Left lung (tissue), 4 donors: ENCODE measurements at regions not wholly inside any gene's neighbourhood (a gene's known extent, or its start where the extent isn't known, plus 50 kb on each side); places are given as distances from the start of the nearest gene placed in this dataset.

Source experiments
- ATAC-seq: fragments of 200-7000 bp; cut with Tn5 transposase; one replicate; pipeline ENCODE4 v1.9.1; 2020; ENCODE audit warnings: moderate library complexity
- DNase-seq, 4 donors: peaks; one replicate each; pipeline ENCODE4 v3.0.0-alpha.2; 2013 to 2020
- H3K27ac ChIP-seq, 2 donors: fragments of 200-600 bp; sonication (generic) in 1 of 2; one replicate each; pipeline versions ENCODE4 v1.5.0 to v1.8.0; 2020 to 2021
- H3K27me3 ChIP-seq, 2 donors: fragments of 200-600 bp; sonication (generic) in 1 of 2; one replicate each; pipeline versions ENCODE4 v1.5.0 to v1.8.0; 2020 to 2021
- H3K36me3 ChIP-seq, 2 donors: fragments of 200-600 bp; sonication (generic) in 1 of 2; one replicate each; pipeline versions ENCODE4 v1.5.0 to v1.8.0; 2020 to 2021
- H3K4me1 ChIP-seq, 2 donors: fragments of 200-600 bp; one replicate each; pipeline ENCODE4 v1.8.0; 2021
- H3K4me3 ChIP-seq, 2 donors: fragments of 200-600 bp; sonication (generic) in 1 of 2; one replicate each; pipeline versions ENCODE4 v1.5.0 to v1.8.0; 2020 to 2021; ENCODE audit warnings: mild to moderate bottlenecking in 1 of 2
- H3K9me3 ChIP-seq, 2 donors: fragments of 200-600 bp; sonication (generic) in 1 of 2; one replicate each; pipeline versions ENCODE4 v1.5.0 to v1.8.0; 2020 to 2021
- intact Hi-C, 2 donors: fragments of 100-400 bp; cut with DNase I; formaldehyde crosslinking; loops; one replicate each; pipeline versions ENCODE4 v1.11.2 to v1.14.2; 2022
- TF ChIP-seq, protein P1 (sequence below), 2 donors: fragments of 200-600 bp; sonication (generic) in 1 of 2; IDR thresholded peaks; one replicate each; pipeline versions ENCODE4 v1.5.0 to v1.8.0; 2021; ENCODE audit warnings: antibody characterized with exemption in 2 of 2
- donor health status: DM: no; HTN: yes; CAD: no.
- donor health status: DM: no; HTN: no; CAD: no.

DNA sequence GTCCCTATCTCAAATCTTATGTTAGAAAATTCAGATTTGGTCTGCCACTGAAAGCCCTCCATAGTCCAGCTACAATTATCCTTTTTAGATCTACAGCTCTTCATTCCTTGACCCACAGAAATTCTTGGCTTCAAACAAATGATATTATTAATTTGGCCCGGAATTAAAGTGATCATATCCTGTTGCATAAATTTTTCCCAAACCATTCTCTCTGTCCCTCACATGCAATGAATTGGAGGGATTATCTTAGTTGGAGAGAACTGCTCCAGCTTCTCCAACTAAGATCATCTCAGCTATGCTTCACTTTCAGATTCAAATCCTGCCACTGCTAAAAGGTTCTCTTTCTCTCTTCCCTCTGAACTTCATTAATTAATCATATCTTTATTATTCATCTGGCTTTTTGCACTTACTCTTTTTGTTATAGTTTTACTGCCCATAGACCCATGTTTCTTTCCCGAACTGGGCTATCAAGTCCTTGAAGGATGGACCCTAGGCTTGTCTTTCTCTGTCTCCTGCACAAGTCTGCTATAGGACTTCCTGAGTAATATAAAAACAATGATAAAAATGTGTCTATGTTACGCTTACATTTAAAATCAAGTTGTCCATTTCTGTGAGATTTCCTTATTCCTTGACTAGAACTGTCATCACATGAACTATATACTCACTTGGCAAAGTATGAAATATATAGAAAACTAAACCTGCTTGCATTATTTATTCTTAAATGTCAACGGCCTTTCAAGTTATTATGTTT is 493.9 kb upstream of the MARCKS start:
- TF ChIP-seq, protein P1, sequence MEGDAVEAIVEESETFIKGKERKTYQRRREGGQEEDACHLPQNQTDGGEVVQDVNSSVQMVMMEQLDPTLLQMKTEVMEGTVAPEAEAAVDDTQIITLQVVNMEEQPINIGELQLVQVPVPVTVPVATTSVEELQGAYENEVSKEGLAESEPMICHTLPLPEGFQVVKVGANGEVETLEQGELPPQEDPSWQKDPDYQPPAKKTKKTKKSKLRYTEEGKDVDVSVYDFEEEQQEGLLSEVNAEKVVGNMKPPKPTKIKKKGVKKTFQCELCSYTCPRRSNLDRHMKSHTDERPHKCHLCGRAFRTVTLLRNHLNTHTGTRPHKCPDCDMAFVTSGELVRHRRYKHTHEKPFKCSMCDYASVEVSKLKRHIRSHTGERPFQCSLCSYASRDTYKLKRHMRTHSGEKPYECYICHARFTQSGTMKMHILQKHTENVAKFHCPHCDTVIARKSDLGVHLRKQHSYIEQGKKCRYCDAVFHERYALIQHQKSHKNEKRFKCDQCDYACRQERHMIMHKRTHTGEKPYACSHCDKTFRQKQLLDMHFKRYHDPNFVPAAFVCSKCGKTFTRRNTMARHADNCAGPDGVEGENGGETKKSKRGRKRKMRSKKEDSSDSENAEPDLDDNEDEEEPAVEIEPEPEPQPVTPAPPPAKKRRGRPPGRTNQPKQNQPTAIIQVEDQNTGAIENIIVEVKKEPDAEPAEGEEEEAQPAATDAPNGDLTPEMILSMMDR (IDR thresholded peaks at IDR 0.05) = no peak
- Histone ChIP-seq H3K36me3 (no peaks in the 10 kb centered on the region), H3K4me1 (no peaks in the 10 kb centered on the region), H3K27ac (no peak overlapping the region), H3K9me3 (no peaks in the 10 kb centered on the region), H3K27me3 (no peaks in the 10 kb centered on the region), H3K4me3 (no peak overlapping the region)
- no peak for ATAC-seq
- intact Hi-C loops = no loop called here
- no peak for DNase-seq

DNA sequence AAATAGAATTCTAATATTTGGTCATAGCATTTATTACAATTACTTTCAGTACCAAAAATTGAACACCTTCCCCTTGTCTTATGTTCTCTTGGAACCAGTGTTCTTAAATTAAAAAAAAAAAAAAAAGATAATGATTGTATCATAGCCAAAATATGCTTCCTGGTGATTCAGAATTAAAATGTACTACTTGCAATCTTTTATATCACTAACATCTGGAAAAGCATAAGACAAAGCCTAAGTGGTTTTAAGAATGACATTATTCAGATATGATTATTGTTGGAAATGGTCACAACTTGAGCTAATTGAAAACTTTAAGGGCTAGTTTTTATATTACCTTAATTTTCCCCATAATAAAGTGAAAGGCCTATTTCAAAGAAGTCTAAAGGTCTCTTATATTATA is 493.3 kb upstream of the MARCKS start:
- H3K36me3 ChIP-seq = no peaks in the 10 kb centered on the region

GRCh38 chr6:113364766-113365165 is 492.4 kb upstream of the MARCKS start:
- ATAC-seq (no peak), DNase-seq (no peak)
- Histone ChIP-seq H3K36me3 (no peaks in the 10 kb centered on the region), H3K27me3 (no peaks in the 10 kb centered on the region), H3K9me3 (no peaks in the 10 kb centered on the region), H3K4me1 (no peaks in the 10 kb centered on the region), H3K4me3 (no peak overlapping the region), H3K27ac (no peak overlapping the region)
- TF ChIP-seq, protein P1 (IDR thresholded peaks at IDR 0.05) = no peak
- intact Hi-C loops = no loop called here

More for the DNA sequence above, 493.3 kb upstream of the MARCKS start:
- ATAC-seq = no peak
- Histone ChIP-seq H3K9me3 (no peaks in the 10 kb centered on the region), H3K27ac (no peak overlapping the region), H3K27me3 (no peaks in the 10 kb centered on the region), H3K4me1 (no peaks in the 10 kb centered on the region), H3K4me3 (no peak overlapping the region)
- no peak for DNase-seq
- intact Hi-C loops = no loop called here
- TF ChIP-seq, protein P1 (IDR thresholded peaks at IDR 0.05) = no peak

GRCh38 chr6:113365191-113365590 is 492.0 kb upstream of the MARCKS start:
- no peak overlapping the region for H3K27ac ChIP-seq
- H3K4me1 ChIP-seq = no peaks in the 10 kb centered on the region
- H3K36me3 ChIP-seq = no peaks in the 10 kb centered on the region
- ATAC-seq (peak; percentile 36), DNase-seq (no peak)
- no peaks in the 10 kb centered on the region for H3K27me3 ChIP-seq
- TF ChIP-seq, protein P1 (IDR thresholded peaks at IDR 0.05) = no peak
- no peaks in the 10 kb centered on the region for H3K9me3 ChIP-seq
- no peak overlapping the region for H3K4me3 ChIP-seq
- intact Hi-C loops = no loop called here

GRCh38 chr6:113366505-113366904 is 490.6 kb upstream of the MARCKS start:
- DNase-seq (no peak), ATAC-seq (no peak)
- Histone ChIP-seq H3K27me3 (no peaks in the 10 kb centered on the region), H3K36me3 (no peaks in the 10 kb centered on the region), H3K27ac (no peak overlapping the region), H3K4me1 (no peaks in the 10 kb centered on the region), H3K4me3 (no peak overlapping the region), H3K9me3 (no peaks in the 10 kb centered on the region)
- TF ChIP-seq, protein P1 (IDR thresholded peaks at IDR 0.05) = no peak
- intact Hi-C loops = no loop called here
